HepG2 (cell line): ENCODE measurements at regions not wholly inside any gene's neighbourhood (a gene's known extent, or its start where the extent isn't known, plus 50 kb on each side); places are given as distances from the start of the nearest gene placed in this dataset.

ENCODE experiments used
- CTCF ChIP-seq: sonication (generic); formaldehyde crosslinking; IDR thresholded peaks from 2 replicates; pipeline ENCODE4 v1.5.0; 2020; ENCODE audit warnings: mild to moderate bottlenecking, missing genetic modification reagents, moderate library complexity
- FOXK2 ChIP-seq: fragments of 450-650 bp; IDR thresholded peaks from 2 replicates; pipeline ENCODE4 v1.6.1; 2016
- HNRNPL ChIP-seq: fragments of 200-400 bp; formaldehyde crosslinking; IDR thresholded peaks from 2 replicates; pipeline ENCODE4 v1.6.1; 2017; ENCODE audit warnings: mild to moderate bottlenecking, low read depth, low read length
- MXI1 ChIP-seq: IDR thresholded peaks from 3 replicates; pipeline ENCODE4 v1.6.1; 2012; ENCODE audit warnings: low read depth, low read length, inconsistent platforms, borderline replicate concordance
- NPAS2 ChIP-seq: sonication (generic); formaldehyde crosslinking; IDR thresholded peaks from 2 replicates; pipeline ENCODE4 v1.8.0; 2022; ENCODE audit warnings: mild to moderate bottlenecking, missing genetic modification reagents, borderline replicate concordance
- RELA ChIP-seq: sonication (generic); formaldehyde crosslinking; IDR thresholded peaks from 2 replicates; pipeline ENCODE4 v1.4.0; 2020; ENCODE audit warnings: missing genetic modification reagents
- SMYD3 ChIP-seq: sonication (generic); formaldehyde crosslinking; IDR thresholded peaks from 2 replicates; pipeline ENCODE4 v1.8.1; 2023; ENCODE audit warnings: mild to moderate bottlenecking, missing genetic modification reagents
- ZZZ3 ChIP-seq: sonication (generic); formaldehyde crosslinking; IDR thresholded peaks from 2 replicates; pipeline ENCODE4 v1.4.0; 2020; ENCODE audit warnings: missing genetic modification reagents, mild to moderate bottlenecking, borderline replicate concordance

- no peak for TF ChIP-seq SMYD3 (CRISPR knock-in tag)
- no peak for TF ChIP-seq MXI1
- TF ChIP-seq CTCF (CRISPR knock-in tag): no peak
- no peak for TF ChIP-seq NPAS2 (CRISPR knock-in tag)
- TF ChIP-seq ZZZ3 (CRISPR knock-in tag): no peak
- no peak for TF ChIP-seq FOXK2
- TF ChIP-seq HNRNPL: no peak
- no peak for TF ChIP-seq RELA (CRISPR knock-in tag)
Measured at GRCh38 chrY:7464742-7465141, 553.2 kb upstream of the AMELY start.
